NOMO-1 (cell line): ENCODE measurements at regions not wholly inside any gene's neighbourhood (a gene's known extent, or its start where the extent isn't known, plus 50 kb on each side); places are given as distances from the start of the nearest gene placed in this dataset.

ENCODE experiments used
- DNase-seq, 2 experiments: peaks; one replicate each; lab custom pipeline; 2025; ENCODE audit not compliant: unreplicated experiment in 2 of 2; lab: John Stamatoyannopoulos, UW

GRCh38 chr3:135840436-135840835 lies 125.1 kb upstream of the PPP2R3A start:
- no peak for DNase-seq

- no peak for DNase-seq
Measured at GRCh38 chr3:135844386-135844785, 121.1 kb upstream of the PPP2R3A start.

- no peak for DNase-seq
Measured at GRCh38 chr3:135848051-135848450, 117.5 kb upstream of the PPP2R3A start.

GRCh38 chr3:135849827-135850226 lies 115.7 kb upstream of the PPP2R3A start:
- DNase-seq = no peak

- peak; percentile 69 to 74 for DNase-seq
Measured at GRCh38 chr3:135851201-135852081, 114.1 kb upstream of the PPP2R3A start.

GRCh38 chr3:135853981-135854380 lies 111.5 kb upstream of the PPP2R3A start:
- DNase-seq = no peak

GRCh38 chr3:135860761-135861160 lies 104.8 kb upstream of the PPP2R3A start:
- DNase-seq = no peak

GRCh38 chr3:135862361-135862760 lies 103.2 kb upstream of the PPP2R3A start:
- DNase-seq = no peak

- no peak for DNase-seq
Measured at GRCh38 chr3:135864060-135864459, 101.5 kb upstream of the PPP2R3A start.

- DNase-seq = no peak
Measured at GRCh38 chr3:135865085-135865484, 100.4 kb upstream of the PPP2R3A start.

GRCh38 chr3:135865553-135865952 lies 100.0 kb upstream of the PPP2R3A start:
- no peak for DNase-seq

GRCh38 chr3:135867911-135868310 lies 97.6 kb upstream of the PPP2R3A start:
- DNase-seq = no peak

GRCh38 chr3:135868801-135869200 lies 96.7 kb upstream of the PPP2R3A start:
- DNase-seq = no peak

GRCh38 chr3:135869439-135870105 lies 96.0 kb upstream of the PPP2R3A start:
- DNase-seq = no peak

GRCh38 chr3:135871311-135871710 lies 94.2 kb upstream of the PPP2R3A start:
- DNase-seq = no peak

- DNase-seq = no peak
Measured at GRCh38 chr3:135874035-135874434, 91.5 kb upstream of the PPP2R3A start.

GRCh38 chr3:135878501-135878900 lies 87.0 kb upstream of the PPP2R3A start:
- no peak for DNase-seq

- DNase-seq = no peak
Measured at GRCh38 chr3:135885885-135886284, 79.6 kb upstream of the PPP2R3A start.

GRCh38 chr3:135887220-135887619 lies 78.3 kb upstream of the PPP2R3A start:
- DNase-seq = no peak

- no peak for DNase-seq
Measured at GRCh38 chr3:135889443-135889842, 76.1 kb upstream of the PPP2R3A start.

GRCh38 chr3:135891121-135891520 lies 74.4 kb upstream of the PPP2R3A start:
- DNase-seq = no peak

GRCh38 chr3:135895106-135895733 lies 70.3 kb upstream of the PPP2R3A start:
- DNase-seq = peak; percentile 67 to 73
